Immature natural killer cell (primary cell): ENCODE measurements at regions not wholly inside any gene's neighbourhood (a gene's known extent, or its start where the extent isn't known, plus 50 kb on each side); places are given as distances from the start of the nearest gene placed in this dataset.

Experiments used
- DNase-seq, 3 donors: peaks; one replicate each; pipeline ENCODE4 v3.0.0; 2022; ENCODE audit warnings: mixed read lengths in 1 of 3
- H3K27ac Mint-ChIP-seq, 6 donors: one replicate each; pipeline ENCODE4 v1.8.0; 2020; ENCODE audit warnings: mixed read lengths in 6 of 6, mild to moderate bottlenecking in 5 of 6, inconsistent platforms in 4 of 6, moderate library complexity in 3 of 6
- H3K27me3 Mint-ChIP-seq, 3 donors: one replicate each; pipeline ENCODE4 v1.8.0; 2020 to 2021; ENCODE audit warnings: low read depth in 3 of 3, mild to moderate bottlenecking in 3 of 3, mixed read lengths in 3 of 3, moderate library complexity in 3 of 3, inconsistent platforms in 1 of 3
- H3K36me3 Mint-ChIP-seq, 3 donors: one replicate each; pipeline ENCODE4 v1.8.0; 2020; ENCODE audit warnings: mixed read lengths in 3 of 3, inconsistent platforms in 2 of 3, mild to moderate bottlenecking in 2 of 3
- H3K4me1 Mint-ChIP-seq, 2 donors: one replicate each; pipeline ENCODE4 v1.8.0; 2020; ENCODE audit warnings: inconsistent platforms in 2 of 2, mild to moderate bottlenecking in 2 of 2, mixed read lengths in 2 of 2, moderate library complexity in 1 of 2
- H3K4me3 Mint-ChIP-seq, 5 donors: one replicate each; pipeline ENCODE4 v1.8.0; 2020; ENCODE audit warnings: mild to moderate bottlenecking in 5 of 5, mixed read lengths in 5 of 5, inconsistent platforms in 3 of 5, moderate library complexity in 3 of 5
- H3K9me3 Mint-ChIP-seq, 6 donors: one replicate each; pipeline ENCODE4 v1.8.0; 2020; ENCODE audit warnings: mild to moderate bottlenecking in 6 of 6, mixed read lengths in 6 of 6, inconsistent platforms in 4 of 6, moderate library complexity in 3 of 6

DNA sequence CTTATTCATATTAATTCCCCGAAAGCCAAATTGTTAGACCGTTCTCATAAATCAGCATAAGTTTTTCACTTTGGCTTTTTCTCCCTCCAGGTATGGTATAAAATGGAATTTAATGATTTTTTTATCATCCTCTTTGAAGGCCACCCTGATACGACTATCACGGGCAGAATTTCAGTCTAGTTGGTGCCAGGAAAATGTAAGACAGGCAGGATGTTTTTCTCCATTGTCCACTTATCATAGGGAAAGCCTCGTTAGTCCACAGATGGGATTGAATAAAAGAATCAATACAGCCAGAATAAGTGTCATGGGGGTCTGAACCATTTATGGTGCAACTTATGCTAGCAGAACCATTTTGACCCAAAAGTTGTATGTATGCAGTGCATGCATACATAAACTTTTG is 566.0 kb upstream of the ARGLU1 start:
- H3K4me1 Mint-ChIP-seq = no peaks in the 10 kb centered on the region
- H3K36me3 Mint-ChIP-seq = no peaks in the 10 kb centered on the region
- no peak overlapping the region for H3K27ac Mint-ChIP-seq
- H3K9me3 Mint-ChIP-seq = peaks cover 2 to 19% (median 5%) of the 10 kb centered on the region in 6 donors
- DNase-seq = no peak
- no peak overlapping the region for H3K4me3 Mint-ChIP-seq
- no peaks in the 10 kb centered on the region for H3K27me3 Mint-ChIP-seq

DNA sequence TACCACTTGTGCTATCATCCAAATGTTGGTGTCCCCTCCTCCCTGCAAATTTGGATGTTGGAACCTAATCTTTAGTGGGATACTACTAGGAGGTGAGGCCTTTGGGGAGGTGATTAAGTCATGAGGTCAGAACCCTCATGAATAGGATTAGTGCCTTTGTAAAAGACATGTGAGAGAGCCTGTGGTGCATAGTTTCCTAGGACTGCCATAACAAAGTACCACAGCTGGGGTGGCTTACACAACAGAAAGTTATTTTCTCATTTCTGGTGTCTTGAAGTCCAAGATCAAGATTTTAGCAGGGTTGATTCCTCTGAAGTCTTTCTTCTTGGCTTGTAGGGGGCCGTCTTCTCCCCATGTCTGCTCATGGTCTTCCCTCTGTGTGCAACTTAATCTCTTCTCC is 562.6 kb upstream of the ARGLU1 start:
- H3K27me3 Mint-ChIP-seq = peaks cover 0 to 4% (median 0%) of the 10 kb centered on the region in 3 donors
- H3K9me3 Mint-ChIP-seq = peaks cover 2 to 29% (median 11%) of the 10 kb centered on the region in 6 donors
- H3K4me3 Mint-ChIP-seq = no peak overlapping the region
- H3K27ac Mint-ChIP-seq = no peak overlapping the region
- DNase-seq = no peak
- H3K36me3 Mint-ChIP-seq = no peaks in the 10 kb centered on the region
- no peaks in the 10 kb centered on the region for H3K4me1 Mint-ChIP-seq

GRCh38 chr13:107124730-107125129 is 556.8 kb upstream of the ARGLU1 start:
- Mint-ChIP-seq H3K9me3 (peaks cover 0 to 23% (median 6%) of the 10 kb centered on the region in 6 donors), H3K4me1 (no peaks in the 10 kb centered on the region), H3K36me3 (no peaks in the 10 kb centered on the region)

DNA sequence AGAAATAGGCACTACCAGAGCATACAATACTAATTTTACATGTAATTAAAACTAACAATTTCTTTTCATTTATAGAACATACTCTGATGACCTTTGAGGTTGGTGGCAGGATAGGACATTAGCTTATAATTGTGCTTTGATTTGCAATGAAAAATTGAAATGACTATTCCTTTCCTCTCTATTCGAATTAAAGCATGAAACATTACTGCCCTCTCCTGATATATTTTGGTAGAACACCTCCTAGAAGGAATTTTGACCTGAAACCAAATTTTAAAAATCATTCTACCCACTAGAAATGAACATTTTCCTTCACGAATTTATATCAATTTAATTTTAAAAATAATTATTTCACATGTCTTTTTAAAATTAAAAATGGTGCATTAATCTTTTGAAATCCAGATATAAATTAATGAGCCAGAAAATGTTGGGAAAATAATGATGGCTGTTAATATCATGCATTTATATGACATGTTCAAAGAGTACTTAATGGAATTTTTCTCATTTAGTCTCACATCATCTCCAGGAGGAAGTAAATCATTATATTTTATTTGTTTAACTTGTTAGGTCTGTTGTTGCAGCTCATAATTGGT is 556.3 kb upstream of the ARGLU1 start:
- no peak overlapping the region for H3K4me3 Mint-ChIP-seq
- peaks cover 0 to 23% (median 6%) of the 10 kb centered on the region in 6 donors for H3K9me3 Mint-ChIP-seq
- H3K4me1 Mint-ChIP-seq = no peaks in the 10 kb centered on the region
- H3K27me3 Mint-ChIP-seq = peaks cover 0 to 6% (median 0%) of the 10 kb centered on the region in 3 donors
- H3K36me3 Mint-ChIP-seq = no peaks in the 10 kb centered on the region
- no peak overlapping the region for H3K27ac Mint-ChIP-seq
- no peak for DNase-seq

More at GRCh38 chr13:107124730-107125129, 556.8 kb upstream of the ARGLU1 start:
- DNase-seq = no peak
- Mint-ChIP-seq H3K4me3 (no peak overlapping the region), H3K27me3 (peaks cover 0 to 6% (median 0%) of the 10 kb centered on the region in 3 donors), H3K27ac (no peak overlapping the region)

GRCh38 chr13:107121793-107122192 is 553.9 kb upstream of the ARGLU1 start:
- peaks cover 0 to 17% (median 5%) of the 10 kb centered on the region in 6 donors for H3K9me3 Mint-ChIP-seq
- H3K36me3 Mint-ChIP-seq = no peaks in the 10 kb centered on the region
- peaks cover 0 to 6% (median 3%) of the 10 kb centered on the region in 3 donors for H3K27me3 Mint-ChIP-seq
- H3K27ac Mint-ChIP-seq = no peak overlapping the region
- H3K4me3 Mint-ChIP-seq = no peak overlapping the region
- no peaks in the 10 kb centered on the region for H3K4me1 Mint-ChIP-seq
- DNase-seq = no peak

GRCh38 chr13:107119989-107120881 is 552.3 kb upstream of the ARGLU1 start:
- Mint-ChIP-seq H3K27me3 (peaks cover 0 to 4% (median 3%) of the 10 kb centered on the region in 3 donors), H3K4me1 (no peaks in the 10 kb centered on the region), H3K9me3 (peaks cover 2 to 21% (median 10%) of the 10 kb centered on the region in 6 donors), H3K4me3 (no peak overlapping the region), H3K27ac (no peak overlapping the region), H3K36me3 (no peaks in the 10 kb centered on the region)
- no peak for DNase-seq

DNA sequence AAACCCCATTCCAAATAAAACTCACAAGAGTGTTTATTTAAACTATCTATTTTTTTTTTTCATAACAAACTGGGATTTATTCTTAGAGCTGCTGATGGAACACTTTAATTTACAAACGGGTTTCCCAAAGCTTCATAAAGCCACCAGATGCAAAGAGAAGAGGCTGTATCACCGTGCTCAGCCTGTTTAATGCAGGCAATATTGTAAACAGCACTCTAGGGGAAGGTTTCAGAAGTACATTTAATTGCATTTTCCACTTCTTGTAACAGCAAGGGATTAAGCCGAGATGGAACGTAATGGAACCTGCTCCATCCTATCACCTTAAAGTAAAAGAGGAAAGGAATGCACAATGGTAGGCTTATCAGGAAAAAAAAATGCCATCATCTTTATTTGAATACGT is 550.6 kb upstream of the ARGLU1 start:
- Mint-ChIP-seq H3K4me1 (no peaks in the 10 kb centered on the region), H3K27ac (no peak overlapping the region), H3K36me3 (no peaks in the 10 kb centered on the region), H3K27me3 (peaks cover 0 to 4% (median 3%) of the 10 kb centered on the region in 3 donors), H3K4me3 (no peak overlapping the region), H3K9me3 (peaks cover 2 to 26% (median 14%) of the 10 kb centered on the region in 6 donors)
- no peak for DNase-seq

DNA sequence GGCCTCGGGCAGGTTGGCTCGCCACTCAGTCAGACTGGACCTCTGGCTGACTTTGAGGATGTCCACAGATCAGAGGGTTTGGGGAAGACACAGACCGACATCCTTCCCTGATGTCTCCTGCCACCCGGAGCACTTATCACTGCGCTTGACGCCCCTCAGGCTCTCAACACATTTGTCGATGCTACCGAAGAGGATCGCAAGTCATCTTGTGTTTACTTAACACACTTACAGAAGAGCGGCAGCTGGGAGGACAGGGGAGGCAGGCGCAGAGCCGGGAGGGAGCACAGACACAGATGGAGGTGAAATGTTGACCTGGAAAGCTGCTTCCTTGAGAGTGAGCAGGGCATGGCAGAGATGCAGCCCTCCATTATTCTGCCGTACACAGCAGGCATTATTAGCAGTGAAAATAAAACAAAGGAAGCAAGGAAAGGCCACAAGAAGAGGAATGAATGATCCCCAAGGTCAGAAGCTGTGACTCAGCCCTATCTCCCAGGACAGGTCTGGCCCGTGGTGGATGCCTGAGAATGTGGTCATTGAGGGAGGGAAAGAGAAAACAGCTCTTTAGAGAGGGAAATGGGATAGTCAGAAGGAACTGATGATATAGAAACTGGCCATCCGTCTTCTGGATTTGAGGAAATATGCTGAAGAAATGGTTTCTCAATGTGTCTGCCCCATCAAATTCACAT is 549.5 kb upstream of the ARGLU1 start:
- H3K4me1 Mint-ChIP-seq = no peaks in the 10 kb centered on the region
- H3K27ac Mint-ChIP-seq = no peak overlapping the region
- peaks cover 2 to 31% (median 14%) of the 10 kb centered on the region in 6 donors for H3K9me3 Mint-ChIP-seq
- H3K36me3 Mint-ChIP-seq = no peaks in the 10 kb centered on the region
- H3K4me3 Mint-ChIP-seq = no peak overlapping the region
- no peak for DNase-seq
- peaks cover 0 to 4% (median under 1%) of the 10 kb centered on the region in 3 donors for H3K27me3 Mint-ChIP-seq

DNA sequence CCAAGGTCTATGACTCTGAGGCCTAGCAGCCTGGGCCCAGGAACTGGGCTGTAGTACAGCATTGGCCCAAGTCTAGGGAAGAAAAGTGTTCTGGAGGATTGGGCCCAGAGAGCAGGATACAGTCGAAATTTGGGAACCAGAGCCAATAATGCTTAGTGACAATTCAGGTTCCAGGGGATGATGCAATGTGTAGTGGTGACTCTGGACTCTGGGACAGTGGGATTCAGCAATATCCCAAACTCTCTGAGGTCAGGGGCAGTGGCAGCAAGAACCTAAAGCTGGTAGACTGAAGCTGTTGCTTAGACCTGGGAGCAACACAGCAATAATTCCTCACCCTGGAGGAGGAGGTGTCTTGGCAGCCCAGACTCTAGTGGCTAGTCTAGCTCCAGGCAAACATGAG is 545.5 kb upstream of the ARGLU1 start:
- Mint-ChIP-seq H3K27ac (no peak overlapping the region), H3K36me3 (no peaks in the 10 kb centered on the region), H3K4me3 (no peak overlapping the region), H3K9me3 (peaks cover 9 to 45% (median 24%) of the 10 kb centered on the region in 6 donors), H3K27me3 (peaks cover 0 to 4% (median 0%) of the 10 kb centered on the region in 3 donors), H3K4me1 (no peaks in the 10 kb centered on the region)
- no peak for DNase-seq

DNA sequence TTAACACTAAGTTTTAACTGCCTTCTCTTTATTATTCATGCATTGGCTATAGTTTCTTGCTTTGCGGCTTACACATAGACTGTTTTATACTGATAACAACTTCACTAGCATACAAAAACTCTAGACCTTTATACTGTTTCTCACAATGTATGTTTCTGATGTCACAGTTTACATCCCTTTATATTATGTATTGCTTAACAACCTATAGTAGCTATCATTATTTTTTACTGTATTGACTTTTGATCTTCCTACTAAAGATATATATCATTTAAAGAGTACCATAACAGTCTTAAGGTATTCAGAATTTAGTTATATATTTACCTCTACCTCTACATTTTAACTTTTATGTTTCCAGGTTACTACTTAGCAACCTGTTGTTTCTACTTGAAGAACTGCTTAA is 543.3 kb upstream of the ARGLU1 start:
- Mint-ChIP-seq H3K4me3 (no peak overlapping the region), H3K9me3 (peaks cover 14 to 42% (median 23%) of the 10 kb centered on the region in 6 donors), H3K27me3 (peaks cover 0 to 2% (median under 1%) of the 10 kb centered on the region in 3 donors), H3K4me1 (no peaks in the 10 kb centered on the region), H3K36me3 (no peaks in the 10 kb centered on the region), H3K27ac (no peak overlapping the region)
- no peak for DNase-seq

DNA sequence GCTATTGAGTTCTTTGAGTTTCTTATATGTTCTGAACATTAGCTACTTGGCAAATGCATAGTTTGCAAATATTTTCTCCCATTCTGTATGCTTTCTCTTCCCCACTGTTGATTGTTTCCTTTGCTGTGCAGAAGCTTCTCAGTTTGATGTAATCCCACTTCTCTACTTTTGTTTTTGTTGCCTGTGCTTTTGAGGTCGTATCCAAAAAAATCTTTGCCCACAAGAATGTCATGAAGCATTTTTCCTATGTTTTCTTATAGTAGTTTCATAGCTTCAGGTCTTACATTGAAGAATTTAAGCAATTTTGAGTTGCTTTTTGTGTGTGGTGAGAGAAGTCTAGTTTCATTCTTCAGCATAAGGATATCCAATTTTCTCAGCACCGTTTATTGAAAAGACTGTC is 536.7 kb upstream of the ARGLU1 start:
- DNase-seq = no peak
- no peak overlapping the region for H3K27ac Mint-ChIP-seq
- H3K27me3 Mint-ChIP-seq = peaks cover 0 to 2% (median 0%) of the 10 kb centered on the region in 3 donors
- no peaks in the 10 kb centered on the region for H3K4me1 Mint-ChIP-seq
- no peak overlapping the region for H3K4me3 Mint-ChIP-seq
- no peaks in the 10 kb centered on the region for H3K36me3 Mint-ChIP-seq
- H3K9me3 Mint-ChIP-seq = peaks cover 2 to 32% (median 15%) of the 10 kb centered on the region in 6 donors

GRCh38 chr13:107102676-107103075 is 534.7 kb upstream of the ARGLU1 start:
- Mint-ChIP-seq H3K4me3 (no peak overlapping the region), H3K36me3 (no peaks in the 10 kb centered on the region), H3K27ac (no peak overlapping the region), H3K27me3 (peaks cover 0 to 2% (median 0%) of the 10 kb centered on the region in 3 donors), H3K9me3 (peaks cover 2 to 27% (median 9%) of the 10 kb centered on the region in 6 donors), H3K4me1 (no peaks in the 10 kb centered on the region)
- no peak for DNase-seq

- peaks cover 0 to 19% (median 5%) of the 10 kb centered on the region in 6 donors for H3K9me3 Mint-ChIP-seq
- H3K4me3 Mint-ChIP-seq = no peak overlapping the region
- no peaks in the 10 kb centered on the region for H3K27me3 Mint-ChIP-seq
- no peaks in the 10 kb centered on the region for H3K4me1 Mint-ChIP-seq
- H3K27ac Mint-ChIP-seq = no peak overlapping the region
- no peak for DNase-seq
- H3K36me3 Mint-ChIP-seq = no peaks in the 10 kb centered on the region
Observed at GRCh38 chr13:107099661-107100060, 531.7 kb upstream of the ARGLU1 start.

DNA sequence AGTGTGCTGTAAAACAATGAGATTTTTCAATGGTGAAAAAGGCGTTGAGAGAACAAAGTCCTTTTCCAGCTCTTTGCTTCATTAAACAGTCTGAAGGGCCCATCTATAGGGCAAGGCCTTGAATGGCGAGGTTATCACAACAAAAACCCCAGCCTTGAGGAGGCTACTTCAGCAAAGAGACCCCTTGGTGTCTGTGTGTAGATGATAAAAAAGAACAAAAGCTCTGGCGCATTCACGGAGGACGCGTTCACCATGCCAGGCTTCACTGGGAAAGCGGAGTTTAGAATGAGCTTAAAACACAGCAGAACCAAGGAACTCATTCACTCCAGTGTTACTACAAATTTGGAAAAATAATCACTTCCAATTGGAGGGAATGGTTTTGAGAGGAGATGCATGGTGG is 530.0 kb upstream of the ARGLU1 start:
- no peaks in the 10 kb centered on the region for H3K36me3 Mint-ChIP-seq
- peaks cover 0 to 19% (median 5%) of the 10 kb centered on the region in 6 donors for H3K9me3 Mint-ChIP-seq
- H3K4me3 Mint-ChIP-seq = no peak overlapping the region
- H3K27ac Mint-ChIP-seq = no peak overlapping the region
- no peaks in the 10 kb centered on the region for H3K27me3 Mint-ChIP-seq
- no peak for DNase-seq
- no peaks in the 10 kb centered on the region for H3K4me1 Mint-ChIP-seq
